ENCODE measurements at regions not wholly inside any gene's neighbourhood (a gene's known extent, or its start where the extent isn't known, plus 50 kb on each side); places are given as distances from the start of the nearest gene placed in this dataset.
A peak's percentile ranks its signal among the peaks of the same experiment; 100 is the strongest.

DNA sequence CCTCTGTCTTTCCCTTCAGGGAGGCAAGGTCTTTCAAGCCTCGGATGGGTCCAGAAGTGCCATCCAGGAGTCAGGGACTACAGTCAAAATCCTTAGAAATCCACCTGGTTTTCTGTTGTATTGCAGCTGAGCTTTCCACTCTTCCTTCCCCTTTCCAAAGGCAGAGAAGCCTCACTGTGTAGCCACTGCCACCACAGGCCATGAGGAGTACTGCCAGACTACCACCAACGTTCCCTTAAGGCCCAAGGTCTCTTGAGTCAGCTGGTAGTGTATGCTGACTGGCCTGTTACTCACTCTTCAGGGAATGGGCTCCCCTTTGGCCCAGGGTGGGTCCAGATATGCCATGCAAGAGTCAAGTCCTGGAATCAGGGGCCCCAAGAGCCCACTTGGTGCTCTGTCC lies 1454.1 kb downstream of the PCDH19 start:
- no peak overlapping the region for H3K4ac ChIP-seq (ENCODE audit: low read depth, low read length)
- no peak overlapping the region for H3K4me2 ChIP-seq (ENCODE audit: insufficient read depth, insufficient read length, low read length)
- WGBS (ENCODE audit: extremely low coverage, insufficient read length, low lambda C conversion rate), result no CpG with 5 or more reads among the region's 2 CpGs
- no peak overlapping the region for H4K5ac ChIP-seq (ENCODE audit: insufficient read length, low read depth, low read length)
- no peak overlapping the region for H2BK12ac ChIP-seq (ENCODE audit: insufficient read length, low read depth, low read length)
- H2BK120ac ChIP-seq (ENCODE audit: low read depth, low read length, poor library complexity, severe bottlenecking), result no peak overlapping the region
- H3K4me1 ChIP-seq (ENCODE audit: insufficient read depth, low read length), result no peaks in the 10 kb centered on the region
- no peaks in the 10 kb centered on the region for H3K79me1 ChIP-seq (ENCODE audit: insufficient read depth, low read depth, low read length, poor library complexity, severe bottlenecking)
- H4K91ac ChIP-seq (ENCODE audit: insufficient read length, low read depth, low read length), result no peak overlapping the region
- H3K27me3 ChIP-seq (ENCODE audit: insufficient read depth, low read length), result no peaks in the 10 kb centered on the region
- peaks cover 16 to 26% of the 10 kb centered on the region in 2 experiments for H3K9me3 Mint-ChIP-seq
- no peak overlapping the region for H3T11ph ChIP-seq (ENCODE audit: low read length)
- H2AK5ac ChIP-seq (ENCODE audit: insufficient read length, low read length), result no peak overlapping the region
- H3K27ac Mint-ChIP-seq, result no peak overlapping the region
- H3K79me2 ChIP-seq (ENCODE audit: insufficient read depth, low read length), result no peaks in the 10 kb centered on the region
- H3K18ac ChIP-seq (ENCODE audit: insufficient read length, low read depth, low read length), result no peak overlapping the region
- H3K4me3 Mint-ChIP-seq, result no peak overlapping the region
- no peaks in the 10 kb centered on the region for H3K27me3 Mint-ChIP-seq (ENCODE audit: low read depth)
- H3K56ac ChIP-seq (ENCODE audit: insufficient read length, low read depth, low read length), result no peak overlapping the region
- H4K20me1 ChIP-seq (ENCODE audit: control insufficient read depth, insufficient read depth, insufficient read length), result no peaks in the 10 kb centered on the region
- no peak overlapping the region for H2BK5ac ChIP-seq (ENCODE audit: insufficient read length, low read length)
- H3K27ac ChIP-seq (ENCODE audit: insufficient read length, low read depth, low read length), result no peak overlapping the region
- no peak overlapping the region for H3K23ac ChIP-seq (ENCODE audit: insufficient read length, low read depth, low read length)
- DNase-seq, result peak; percentile 74
- no peaks in the 10 kb centered on the region for H3K23me2 ChIP-seq (ENCODE audit: insufficient read length, low read depth, low read length, poor library complexity, severe bottlenecking)
- peaks cover 4 to 7% of the 10 kb centered on the region in 2 experiments; a peak in 3 of 4 replicates for H3K4me1 Mint-ChIP-seq
- no peak overlapping the region for H3K14ac ChIP-seq (ENCODE audit: insufficient read depth, low read length)
- no peak overlapping the region for H2AFZ ChIP-seq (ENCODE audit: low read length)
- no peak overlapping the region for H2BK15ac ChIP-seq (ENCODE audit: low read depth, low read length)
- H3K9ac ChIP-seq (ENCODE audit: extremely low read depth, insufficient read length, low read length), result no peak overlapping the region
- TF ChIP-seq, protein P1, sequence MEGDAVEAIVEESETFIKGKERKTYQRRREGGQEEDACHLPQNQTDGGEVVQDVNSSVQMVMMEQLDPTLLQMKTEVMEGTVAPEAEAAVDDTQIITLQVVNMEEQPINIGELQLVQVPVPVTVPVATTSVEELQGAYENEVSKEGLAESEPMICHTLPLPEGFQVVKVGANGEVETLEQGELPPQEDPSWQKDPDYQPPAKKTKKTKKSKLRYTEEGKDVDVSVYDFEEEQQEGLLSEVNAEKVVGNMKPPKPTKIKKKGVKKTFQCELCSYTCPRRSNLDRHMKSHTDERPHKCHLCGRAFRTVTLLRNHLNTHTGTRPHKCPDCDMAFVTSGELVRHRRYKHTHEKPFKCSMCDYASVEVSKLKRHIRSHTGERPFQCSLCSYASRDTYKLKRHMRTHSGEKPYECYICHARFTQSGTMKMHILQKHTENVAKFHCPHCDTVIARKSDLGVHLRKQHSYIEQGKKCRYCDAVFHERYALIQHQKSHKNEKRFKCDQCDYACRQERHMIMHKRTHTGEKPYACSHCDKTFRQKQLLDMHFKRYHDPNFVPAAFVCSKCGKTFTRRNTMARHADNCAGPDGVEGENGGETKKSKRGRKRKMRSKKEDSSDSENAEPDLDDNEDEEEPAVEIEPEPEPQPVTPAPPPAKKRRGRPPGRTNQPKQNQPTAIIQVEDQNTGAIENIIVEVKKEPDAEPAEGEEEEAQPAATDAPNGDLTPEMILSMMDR (conservative IDR thresholded peaks at IDR 0.05), result peak; percentile 68
- no peaks in the 10 kb centered on the region for H3K9me3 ChIP-seq (ENCODE audit: control insufficient read depth, low read depth, low read length)
- H4K8ac ChIP-seq (replicated peaks; ENCODE audit: insufficient read length, low read depth, low read length), result no peak overlapping the region
- peaks cover 7 to 22% (median 15%) of the 10 kb centered on the region in 3 experiments for H3K36me3 Mint-ChIP-seq (ENCODE audit: insufficient read depth in 1 of 3, low read depth in 3 of 3)
- no peak overlapping the region for H2BK20ac ChIP-seq (ENCODE audit: low read depth, low read length, poor library complexity, severe bottlenecking)

Measured in H9 (cell line).